Liver (tissue), 7 donors: ENCODE measurements at regions not wholly inside any gene's neighbourhood (a gene's known extent, or its start where the extent isn't known, plus 50 kb on each side); places are given as distances from the start of the nearest gene placed in this dataset.

ENCODE experiments used
- DNase-seq: peaks from one replicate; pipeline ENCODE4 v3.0.0-alpha.2; 2017; ENCODE audit warnings: low spot score
- H3K27ac ChIP-seq, 2 donors: one replicate each; pipeline ENCODE4 v1.7.0; 2013; ENCODE audit warnings: inconsistent platforms in 2 of 2, low read length in 2 of 2, control low read depth in 1 of 2, low read depth in 1 of 2, mild to moderate bottlenecking in 1 of 2
- H3K27me3 ChIP-seq, 4 donors: one replicate each; pipeline versions ENCODE4 v1.6.1 to v1.7.0; 2013; ENCODE audit warnings: low read length in 3 of 4, inconsistent platforms in 1 of 4, mild to moderate bottlenecking in 1 of 4, moderate library complexity in 1 of 4; ENCODE audit not compliant: control insufficient read depth in 4 of 4, insufficient read depth in 4 of 4
- H3K36me3 ChIP-seq, 4 donors: one replicate each; pipeline versions ENCODE4 v1.6.1 to v1.7.0; 2013; ENCODE audit warnings: low read length in 3 of 4, mild to moderate bottlenecking in 3 of 4, low read depth in 1 of 4, moderate library complexity in 1 of 4; ENCODE audit not compliant: control insufficient read depth in 4 of 4, insufficient read depth in 3 of 4
- H3K4me1 ChIP-seq, 4 donors: one replicate each; pipeline versions ENCODE4 v1.6.1 to v1.7.0; 2013; ENCODE audit warnings: low read length in 3 of 4, mild to moderate bottlenecking in 3 of 4, moderate library complexity in 1 of 4; ENCODE audit not compliant: control insufficient read depth in 4 of 4, insufficient read depth in 4 of 4
- H3K4me3 ChIP-seq, 3 donors: one replicate each; pipeline versions ENCODE4 v1.6.1 to v1.7.0; 2013; ENCODE audit warnings: low read length in 3 of 3, control low read depth in 1 of 3, low read depth in 1 of 3, mild to moderate bottlenecking in 1 of 3
- H3K9ac ChIP-seq, 2 donors: one replicate each; pipeline ENCODE4 v1.7.0; 2013; ENCODE audit warnings: low read length in 2 of 2, mild to moderate bottlenecking in 2 of 2, moderate library complexity in 2 of 2, control low read depth in 1 of 2, low read depth in 1 of 2
- H3K9me3 ChIP-seq, 4 donors: one replicate each; pipeline versions ENCODE4 v1.6.1 to v1.7.0; 2013; ENCODE audit warnings: low read length in 3 of 4; ENCODE audit not compliant: control insufficient read depth in 4 of 4
- EGR1 ChIP-seq, 2 donors: IDR thresholded peaks; 2 replicates each; pipeline ENCODE4 v1.6.1; 2016 to 2018; ENCODE audit warnings: antibody characterized with exemption in 2 of 2, low read depth in 2 of 2
- FOXA2 ChIP-seq: IDR thresholded peaks from 2 replicates; pipeline ENCODE4 v1.6.1; 2016; ENCODE audit warnings: antibody characterized with exemption
- GABPA ChIP-seq, 2 donors: IDR thresholded peaks in 1 of 2; conservative IDR thresholded peaks in 1 of 2; 2 replicates each; pipeline ENCODE4 v1.6.1; 2016; ENCODE audit warnings: antibody characterized with exemption in 2 of 2, mild to moderate bottlenecking in 1 of 2, moderate library complexity in 1 of 2
- HNF4A ChIP-seq, 2 donors: conservative IDR thresholded peaks; 2 replicates each; pipeline ENCODE4 v1.6.1; 2016; ENCODE audit warnings: antibody characterized with exemption in 2 of 2, mild to moderate bottlenecking in 2 of 2
- MAX ChIP-seq: IDR thresholded peaks from 2 replicates; pipeline ENCODE4 v1.6.1; 2016; ENCODE audit warnings: antibody characterized with exemption
- RAD21 ChIP-seq, 2 donors: IDR thresholded peaks; 2 replicates each; pipeline ENCODE4 v1.6.1; 2016; ENCODE audit warnings: antibody characterized with exemption in 2 of 2, mild to moderate bottlenecking in 2 of 2
- TAF1 ChIP-seq: conservative IDR thresholded peaks from 2 replicates; pipeline ENCODE4 v1.6.1; 2016; ENCODE audit warnings: antibody characterized with exemption, mild to moderate bottlenecking
- WGBS: extraction: QIAGEN DNeasy Blood & Tissue Kit; methylation state at CpG from one replicate; pipeline ENCODE4 v1.1.7; 2013; 5-methylcytosine and 5-hydroxymethylcytosine counted together
- TF ChIP-seq, protein P1 (sequence below): IDR thresholded peaks from 2 replicates; pipeline ENCODE4 v1.6.1; 2016; ENCODE audit warnings: antibody characterized with exemption, mild to moderate bottlenecking
- TF ChIP-seq, protein P2 (sequence below): IDR thresholded peaks from 2 replicates; pipeline ENCODE4 v1.6.1; 2016; ENCODE audit warnings: antibody characterized with exemption
- donor health status: healthy.
- donor health status: healthy.
- donor health status: healthy.
- donor health status: healthy.

DNA sequence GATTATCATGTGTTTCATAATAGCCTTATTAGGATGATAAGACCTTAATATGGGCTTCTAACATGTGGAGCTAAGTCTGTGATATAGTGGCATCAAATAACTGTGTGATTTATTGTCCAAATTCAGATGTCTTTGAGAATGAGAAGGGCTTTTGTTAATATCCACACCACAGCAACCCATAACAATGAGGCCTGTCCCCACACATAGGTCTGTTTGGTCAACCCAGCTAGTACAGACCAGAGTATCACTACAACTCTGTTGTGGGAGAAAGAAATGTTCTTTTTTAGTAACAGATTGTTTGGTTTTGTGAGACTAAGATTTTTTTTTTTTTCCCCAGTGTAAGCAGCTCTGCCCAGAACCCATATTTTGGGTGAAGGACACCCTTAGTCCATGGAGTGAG lies 439.2 kb downstream of the PIK3C3 start:
- no peak for DNase-seq
- H3K27ac ChIP-seq: no peak overlapping the region
- H3K9me3 ChIP-seq: no peaks in the 10 kb centered on the region
- no peak overlapping the region for H3K9ac ChIP-seq
- no peaks in the 10 kb centered on the region for H3K4me1 ChIP-seq
- no peak for TF ChIP-seq EGR1 (IDR thresholded peaks at IDR 0.05; ENCODE audit: low read depth in 2 of 2)
- no peak for TF ChIP-seq MAX
- no peak for TF ChIP-seq TAF1
- no peak for TF ChIP-seq FOXA2
- no peak for TF ChIP-seq GABPA (IDR thresholded peaks at IDR 0.05 in 1 of 2, conservative IDR thresholded peaks at IDR 0.05 in 1 of 2)
- TF ChIP-seq, protein P1, sequence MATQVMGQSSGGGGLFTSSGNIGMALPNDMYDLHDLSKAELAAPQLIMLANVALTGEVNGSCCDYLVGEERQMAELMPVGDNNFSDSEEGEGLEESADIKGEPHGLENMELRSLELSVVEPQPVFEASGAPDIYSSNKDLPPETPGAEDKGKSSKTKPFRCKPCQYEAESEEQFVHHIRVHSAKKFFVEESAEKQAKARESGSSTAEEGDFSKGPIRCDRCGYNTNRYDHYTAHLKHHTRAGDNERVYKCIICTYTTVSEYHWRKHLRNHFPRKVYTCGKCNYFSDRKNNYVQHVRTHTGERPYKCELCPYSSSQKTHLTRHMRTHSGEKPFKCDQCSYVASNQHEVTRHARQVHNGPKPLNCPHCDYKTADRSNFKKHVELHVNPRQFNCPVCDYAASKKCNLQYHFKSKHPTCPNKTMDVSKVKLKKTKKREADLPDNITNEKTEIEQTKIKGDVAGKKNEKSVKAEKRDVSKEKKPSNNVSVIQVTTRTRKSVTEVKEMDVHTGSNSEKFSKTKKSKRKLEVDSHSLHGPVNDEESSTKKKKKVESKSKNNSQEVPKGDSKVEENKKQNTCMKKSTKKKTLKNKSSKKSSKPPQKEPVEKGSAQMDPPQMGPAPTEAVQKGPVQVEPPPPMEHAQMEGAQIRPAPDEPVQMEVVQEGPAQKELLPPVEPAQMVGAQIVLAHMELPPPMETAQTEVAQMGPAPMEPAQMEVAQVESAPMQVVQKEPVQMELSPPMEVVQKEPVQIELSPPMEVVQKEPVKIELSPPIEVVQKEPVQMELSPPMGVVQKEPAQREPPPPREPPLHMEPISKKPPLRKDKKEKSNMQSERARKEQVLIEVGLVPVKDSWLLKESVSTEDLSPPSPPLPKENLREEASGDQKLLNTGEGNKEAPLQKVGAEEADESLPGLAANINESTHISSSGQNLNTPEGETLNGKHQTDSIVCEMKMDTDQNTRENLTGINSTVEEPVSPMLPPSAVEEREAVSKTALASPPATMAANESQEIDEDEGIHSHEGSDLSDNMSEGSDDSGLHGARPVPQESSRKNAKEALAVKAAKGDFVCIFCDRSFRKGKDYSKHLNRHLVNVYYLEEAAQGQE: no peak
- H3K27me3 ChIP-seq: no peaks in the 10 kb centered on the region
- no peak overlapping the region for H3K4me3 ChIP-seq
- H3K36me3 ChIP-seq: no peaks in the 10 kb centered on the region

DNA sequence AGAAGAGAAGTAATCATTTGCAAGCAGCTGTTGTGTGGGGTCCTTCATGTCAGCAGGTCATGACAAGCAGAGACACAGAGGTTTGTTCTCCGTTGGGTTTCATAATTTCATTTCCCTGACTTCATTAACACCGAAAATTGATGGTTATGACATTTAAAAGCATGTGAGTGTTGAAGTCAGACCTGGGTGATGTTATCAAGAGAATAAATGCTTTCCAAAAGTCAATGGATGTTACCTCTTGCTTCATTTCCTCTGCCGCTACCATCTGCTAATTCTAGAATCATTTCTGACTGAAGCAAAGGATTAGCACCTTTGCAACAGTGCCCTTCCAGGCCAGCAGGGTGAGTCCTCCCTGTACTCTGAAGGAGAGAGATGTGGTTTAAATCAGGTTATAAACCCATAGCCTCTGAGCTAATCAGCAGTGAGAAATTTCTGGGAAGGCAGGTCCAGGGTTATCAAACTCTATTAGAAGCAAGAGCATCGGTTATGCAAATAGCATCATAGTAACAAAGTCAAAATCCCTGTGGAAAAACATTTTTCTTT lies 446.2 kb downstream of the PIK3C3 start:
- Histone ChIP-seq H3K27ac (no peak overlapping the region), H3K9ac (no peak overlapping the region), H3K27me3 (no peaks in the 10 kb centered on the region), H3K4me3 (no peak overlapping the region), H3K9me3 (no peaks in the 10 kb centered on the region), H3K36me3 (no peaks in the 10 kb centered on the region), H3K4me1 (no peaks in the 10 kb centered on the region)
- DNase-seq: no peak
- WGBS: 91% methylated on average over 4 of the region's 4 CpGs
- TF ChIP-seq RAD21 (IDR thresholded peaks at IDR 0.05) (peak in 1 of 2 donors; percentile 32), MAX (no peak)

- TF ChIP-seq, protein P2, sequence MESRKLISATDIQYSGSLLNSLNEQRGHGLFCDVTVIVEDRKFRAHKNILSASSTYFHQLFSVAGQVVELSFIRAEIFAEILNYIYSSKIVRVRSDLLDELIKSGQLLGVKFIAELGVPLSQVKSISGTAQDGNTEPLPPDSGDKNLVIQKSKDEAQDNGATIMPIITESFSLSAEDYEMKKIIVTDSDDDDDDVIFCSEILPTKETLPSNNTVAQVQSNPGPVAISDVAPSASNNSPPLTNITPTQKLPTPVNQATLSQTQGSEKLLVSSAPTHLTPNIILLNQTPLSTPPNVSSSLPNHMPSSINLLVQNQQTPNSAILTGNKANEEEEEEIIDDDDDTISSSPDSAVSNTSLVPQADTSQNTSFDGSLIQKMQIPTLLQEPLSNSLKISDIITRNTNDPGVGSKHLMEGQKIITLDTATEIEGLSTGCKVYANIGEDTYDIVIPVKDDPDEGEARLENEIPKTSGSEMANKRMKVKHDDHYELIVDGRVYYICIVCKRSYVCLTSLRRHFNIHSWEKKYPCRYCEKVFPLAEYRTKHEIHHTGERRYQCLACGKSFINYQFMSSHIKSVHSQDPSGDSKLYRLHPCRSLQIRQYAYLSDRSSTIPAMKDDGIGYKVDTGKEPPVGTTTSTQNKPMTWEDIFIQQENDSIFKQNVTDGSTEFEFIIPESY: no peak
- TF ChIP-seq HNF4A (conservative IDR thresholded peaks at IDR 0.05): no peak
- H3K9me3 ChIP-seq: peaks cover 0 to 4% (median 3%) of the 10 kb centered on the region in 4 donors
- H3K27me3 ChIP-seq: no peaks in the 10 kb centered on the region
- no peak overlapping the region for H3K9ac ChIP-seq
- no peaks in the 10 kb centered on the region for H3K36me3 ChIP-seq
- 77% methylated on average over 2 of the region's 2 CpGs for WGBS
- no peak for DNase-seq
- H3K4me1 ChIP-seq: no peaks in the 10 kb centered on the region
- H3K27ac ChIP-seq: no peak overlapping the region
- H3K4me3 ChIP-seq: no peak overlapping the region
These were observed 449.1 kb downstream of the PIK3C3 start for GRCh38 chr18:42404151-42404550.
